GM12874 (cell line): ENCODE measurements at regions not wholly inside any gene's neighbourhood (a gene's known extent, or its start where the extent isn't known, plus 50 kb on each side); places are given as distances from the start of the nearest gene placed in this dataset.

ENCODE experiments used
- CTCF ChIP-seq: IDR thresholded peaks from 2 replicates; pipeline ENCODE4 v1.5.1; 2011; ENCODE audit warnings: low read depth, mild to moderate bottlenecking, control low read depth, low read length, moderate library complexity; ENCODE audit not compliant: insufficient read depth

GRCh38 chr5:13581132-13581531 lies 363.4 kb downstream of the DNAH5 start:
- no peak for TF ChIP-seq CTCF

DNA sequence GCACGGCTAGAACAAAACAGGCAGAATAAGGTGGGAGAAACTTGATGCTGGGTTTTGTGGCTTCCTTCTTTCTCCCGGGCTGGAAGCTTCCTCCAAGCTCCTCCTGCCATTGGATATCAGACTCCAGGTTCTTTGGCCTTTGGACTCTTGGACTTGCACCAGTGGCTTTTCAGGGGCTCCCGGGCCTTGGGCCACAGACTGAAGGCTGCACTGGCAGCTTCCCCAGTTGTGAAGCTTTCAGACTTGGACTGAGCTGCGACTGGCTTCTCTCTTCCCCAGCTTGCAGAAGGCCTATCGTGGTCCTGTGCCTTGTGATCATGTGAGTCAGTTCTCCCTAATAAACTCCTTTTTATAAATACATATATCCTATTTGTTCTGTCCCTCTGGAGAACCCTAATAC lies 364.4 kb downstream of the DNAH5 start:
- no peak for TF ChIP-seq CTCF

GRCh38 chr5:13574574-13574973 lies 369.9 kb downstream of the DNAH5 start:
- no peak for TF ChIP-seq CTCF

GRCh38 chr5:13572163-13572562 lies 372.3 kb downstream of the DNAH5 start:
- no peak for TF ChIP-seq CTCF

DNA sequence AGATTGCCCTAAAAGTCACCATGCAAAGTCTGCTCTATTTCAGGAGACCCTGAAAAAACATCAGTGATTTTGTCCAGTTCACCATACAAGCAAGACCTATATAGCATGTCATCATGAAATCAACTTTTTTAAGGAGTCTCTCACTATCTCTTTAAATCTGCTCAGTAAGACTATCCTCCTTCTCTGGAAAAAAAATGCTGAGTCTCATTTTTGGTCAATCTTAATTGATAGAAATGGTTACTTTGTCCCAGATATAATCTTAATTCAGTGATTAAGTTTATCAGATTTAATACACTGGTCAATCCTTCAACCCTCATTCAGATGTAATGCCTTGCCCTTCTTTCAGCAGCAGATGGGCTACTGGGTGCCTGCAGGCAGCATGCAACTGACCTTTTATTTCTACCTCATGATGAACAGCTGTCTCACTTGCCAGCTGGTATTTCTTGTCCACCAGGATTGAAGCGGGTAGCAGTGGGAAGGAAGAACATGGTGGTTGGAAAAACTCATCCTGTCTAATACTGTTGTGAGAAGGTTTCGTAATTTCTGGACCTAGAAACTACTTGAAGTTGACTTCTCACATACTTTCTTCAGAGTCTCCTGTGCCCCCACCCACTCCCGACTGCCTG lies 375.3 kb downstream of the DNAH5 start:
- TF ChIP-seq CTCF, result no peak

DNA sequence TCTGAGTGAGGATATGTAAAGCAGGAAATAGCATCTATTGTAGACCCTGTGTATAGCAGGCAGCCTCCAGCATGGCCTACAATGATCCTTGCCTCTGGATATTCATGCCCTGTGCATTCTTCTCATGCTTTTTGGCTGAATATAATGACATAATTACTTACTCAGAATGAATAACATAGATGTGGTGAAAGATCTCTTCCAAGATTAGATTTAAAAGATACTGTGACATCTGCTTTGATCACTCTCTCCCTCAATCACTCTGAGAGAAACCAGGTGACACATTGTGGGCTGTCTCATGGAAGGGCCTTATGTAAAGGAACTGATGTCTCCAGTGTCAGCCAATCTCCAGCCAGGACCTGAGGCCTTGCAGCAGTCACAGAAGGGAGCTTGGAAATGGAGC lies 376.7 kb downstream of the DNAH5 start:
- no peak for TF ChIP-seq CTCF

GRCh38 chr5:13566871-13567339 lies 377.6 kb downstream of the DNAH5 start:
- no peak for TF ChIP-seq CTCF
